ENCODE measurements at regions not wholly inside any gene's neighbourhood (a gene's known extent, or its start where the extent isn't known, plus 50 kb on each side); places are given as distances from the start of the nearest gene placed in this dataset.

GRCh38 chr2:142320067-142320466, 189.3 kb upstream of the LRP1B start:
- no peaks in the 10 kb centered on the region for H3K27me3 ChIP-seq (replicated peaks; ENCODE audit: control insufficient read depth, insufficient read depth, low read length)
- no peak for TF ChIP-seq CTCF (IDR thresholded peaks at IDR 0.05; ENCODE audit: insufficient read depth in 1 of 2, low read depth in 1 of 2, low read length in 1 of 2, severe bottlenecking in 1 of 2, unreplicated experiment in 1 of 2)
- BruUV-seq (replicated peaks) = no TSS peak
- POLR2A ChIA-PET = no interaction called here
- Mint-ChIP-seq H3K36me3 (ENCODE audit: insufficient read depth, unreplicated experiment) (no peaks in the 10 kb centered on the region), H3K9me3 (ENCODE audit: unreplicated experiment) (no peaks in the 10 kb centered on the region), H3K27me3 (ENCODE audit: insufficient read depth, unreplicated experiment) (no peaks in the 10 kb centered on the region), H3K4me1 (ENCODE audit: low read depth, unreplicated experiment) (no peaks in the 10 kb centered on the region), H3K27ac (ENCODE audit: unreplicated experiment) (no peak overlapping the region), H3K4me3 (ENCODE audit: unreplicated experiment) (no peak overlapping the region)
- intact Hi-C loops (cut with micrococcal nuclease; ENCODE audit: unreplicated experiment) = no loop called here
- no peaks in the 10 kb centered on the region for H3K36me3 ChIP-seq (ENCODE audit: control insufficient read depth, insufficient read depth, low read length)
- H3K9me3 ChIP-seq = no peaks in the 10 kb centered on the region
- CTCF ChIA-PET = no interaction called here
- no peak overlapping the region for H3K4me3 ChIP-seq (ENCODE audit: low read depth, low read length)
- no peak for DNase-seq
- no peaks in the 10 kb centered on the region for H3K4me1 ChIP-seq

DNA sequence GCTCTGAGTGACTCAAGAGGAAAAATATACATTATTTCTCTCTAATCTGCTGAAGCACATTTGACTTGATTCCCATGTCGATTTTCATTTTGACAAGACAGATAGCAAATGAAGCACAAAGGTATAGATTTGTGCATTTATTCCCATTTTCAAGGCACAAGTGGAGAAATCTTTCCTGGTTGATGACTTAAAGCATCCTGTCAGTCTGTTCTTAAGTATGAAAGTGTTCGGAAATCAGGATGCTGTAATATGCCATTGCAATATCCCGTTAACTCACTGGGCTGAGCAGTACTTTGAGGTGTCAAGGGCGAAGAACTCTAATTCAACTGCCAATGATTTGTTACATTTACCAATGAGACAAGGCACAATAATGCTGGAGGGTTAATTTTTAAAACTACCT, 185.2 kb upstream of the LRP1B start:
- POLR2A ChIA-PET = no interaction called here
- no peaks in the 10 kb centered on the region for H3K27me3 ChIP-seq (replicated peaks; ENCODE audit: control insufficient read depth, insufficient read depth, low read length)

GRCh38 chr2:142315346-142315745, 184.5 kb upstream of the LRP1B start:
- peaks cover 9% of the 10 kb centered on the region for H3K9me3 Mint-ChIP-seq (ENCODE audit: unreplicated experiment)

More for the DNA sequence above, 185.2 kb upstream of the LRP1B start:
- Histone ChIP-seq H3K9me3 (no peaks in the 10 kb centered on the region), H3K4me3 (ENCODE audit: low read depth, low read length) (no peak overlapping the region), H3K4me1 (no peaks in the 10 kb centered on the region), H3K36me3 (ENCODE audit: control insufficient read depth, insufficient read depth, low read length) (no peaks in the 10 kb centered on the region)
- no peaks in the 10 kb centered on the region for H3K4me1 Mint-ChIP-seq (ENCODE audit: low read depth, unreplicated experiment)
- no peak for TF ChIP-seq CTCF (IDR thresholded peaks at IDR 0.05; ENCODE audit: insufficient read depth in 1 of 2, low read depth in 1 of 2, low read length in 1 of 2, severe bottlenecking in 1 of 2, unreplicated experiment in 1 of 2)
- H3K9me3 Mint-ChIP-seq (ENCODE audit: unreplicated experiment) = peaks cover 8% of the 10 kb centered on the region
- CTCF ChIA-PET = no interaction called here
- no peak for DNase-seq
- BruUV-seq (replicated peaks) = no TSS peak
- H3K4me3 Mint-ChIP-seq (ENCODE audit: unreplicated experiment) = no peak overlapping the region
- intact Hi-C loops (cut with micrococcal nuclease; ENCODE audit: unreplicated experiment) = no loop called here
- no peak overlapping the region for H3K27ac Mint-ChIP-seq (ENCODE audit: unreplicated experiment)
- no peaks in the 10 kb centered on the region for H3K27me3 Mint-ChIP-seq (ENCODE audit: insufficient read depth, unreplicated experiment)
- no peaks in the 10 kb centered on the region for H3K36me3 Mint-ChIP-seq (ENCODE audit: insufficient read depth, unreplicated experiment)

More at GRCh38 chr2:142315346-142315745, 184.5 kb upstream of the LRP1B start:
- BruUV-seq (replicated peaks) = no TSS peak
- POLR2A ChIA-PET = no interaction called here
- Mint-ChIP-seq H3K4me1 (ENCODE audit: low read depth, unreplicated experiment) (no peaks in the 10 kb centered on the region), H3K27me3 (ENCODE audit: insufficient read depth, unreplicated experiment) (no peaks in the 10 kb centered on the region), H3K4me3 (ENCODE audit: unreplicated experiment) (no peak overlapping the region), H3K27ac (ENCODE audit: unreplicated experiment) (no peak overlapping the region), H3K36me3 (ENCODE audit: insufficient read depth, unreplicated experiment) (no peaks in the 10 kb centered on the region)
- no peak for DNase-seq
- Histone ChIP-seq H3K4me1 (no peaks in the 10 kb centered on the region), H3K27me3 (replicated peaks; ENCODE audit: control insufficient read depth, insufficient read depth, low read length) (no peaks in the 10 kb centered on the region), H3K9me3 (peaks cover 5% of the 10 kb centered on the region), H3K36me3 (ENCODE audit: control insufficient read depth, insufficient read depth, low read length) (no peaks in the 10 kb centered on the region), H3K4me3 (ENCODE audit: low read depth, low read length) (no peak overlapping the region)
- intact Hi-C loops (cut with micrococcal nuclease; ENCODE audit: unreplicated experiment) = no loop called here
- no peak for TF ChIP-seq CTCF (IDR thresholded peaks at IDR 0.05; ENCODE audit: insufficient read depth in 1 of 2, low read depth in 1 of 2, low read length in 1 of 2, severe bottlenecking in 1 of 2, unreplicated experiment in 1 of 2)
- CTCF ChIA-PET = no interaction called here

Measured in Caco-2 (cell line).